WTC11 (cell line): ENCODE measurements at regions not wholly inside any gene's neighbourhood (a gene's known extent, or its start where the extent isn't known, plus 50 kb on each side); places are given as distances from the start of the nearest gene placed in this dataset.

Experiments used
- FOXJ3 ChIP-seq: sonication (generic); formaldehyde crosslinking; IDR thresholded peaks from 2 replicates; pipeline ENCODE4 v1.9.0; 2021; ENCODE audit warnings: missing genetic modification reagents, mild to moderate bottlenecking, borderline replicate concordance
- JUN ChIP-seq: sonication (generic); formaldehyde crosslinking; IDR thresholded peaks from 2 replicates; pipeline ENCODE4 v1.8.0; 2023; ENCODE audit warnings: mild to moderate bottlenecking, missing genetic modification reagents
- RELA ChIP-seq: sonication (generic); formaldehyde crosslinking; IDR thresholded peaks from 2 replicates; pipeline ENCODE4 v1.8.1; 2022; ENCODE audit warnings: missing genetic modification reagents, mild to moderate bottlenecking, borderline replicate concordance
- TF ChIP-seq, protein P1 (sequence below): sonication (generic); formaldehyde crosslinking; conservative IDR thresholded peaks from 2 replicates; pipeline ENCODE4 v1.8.1; 2023; ENCODE audit warnings: mild to moderate bottlenecking, low read depth, missing genetic modification reagents, moderate library complexity

GRCh38 chr6:154656660-154657059 lies 76.6 kb upstream of the SCAF8 start:
- TF ChIP-seq, protein P1, sequence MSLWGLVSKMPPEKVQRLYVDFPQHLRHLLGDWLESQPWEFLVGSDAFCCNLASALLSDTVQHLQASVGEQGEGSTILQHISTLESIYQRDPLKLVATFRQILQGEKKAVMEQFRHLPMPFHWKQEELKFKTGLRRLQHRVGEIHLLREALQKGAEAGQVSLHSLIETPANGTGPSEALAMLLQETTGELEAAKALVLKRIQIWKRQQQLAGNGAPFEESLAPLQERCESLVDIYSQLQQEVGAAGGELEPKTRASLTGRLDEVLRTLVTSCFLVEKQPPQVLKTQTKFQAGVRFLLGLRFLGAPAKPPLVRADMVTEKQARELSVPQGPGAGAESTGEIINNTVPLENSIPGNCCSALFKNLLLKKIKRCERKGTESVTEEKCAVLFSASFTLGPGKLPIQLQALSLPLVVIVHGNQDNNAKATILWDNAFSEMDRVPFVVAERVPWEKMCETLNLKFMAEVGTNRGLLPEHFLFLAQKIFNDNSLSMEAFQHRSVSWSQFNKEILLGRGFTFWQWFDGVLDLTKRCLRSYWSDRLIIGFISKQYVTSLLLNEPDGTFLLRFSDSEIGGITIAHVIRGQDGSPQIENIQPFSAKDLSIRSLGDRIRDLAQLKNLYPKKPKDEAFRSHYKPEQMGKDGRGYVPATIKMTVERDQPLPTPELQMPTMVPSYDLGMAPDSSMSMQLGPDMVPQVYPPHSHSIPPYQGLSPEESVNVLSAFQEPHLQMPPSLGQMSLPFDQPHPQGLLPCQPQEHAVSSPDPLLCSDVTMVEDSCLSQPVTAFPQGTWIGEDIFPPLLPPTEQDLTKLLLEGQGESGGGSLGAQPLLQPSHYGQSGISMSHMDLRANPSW (CRISPR knock-in tag), result no peak
- TF ChIP-seq RELA, result no peak
- TF ChIP-seq FOXJ3, result no peak
- TF ChIP-seq JUN (CRISPR knock-in tag), result no peak
